Hematopoietic multipotent progenitor cell treated with erythropoietin and hydrocortisone succinate and interleukin-3 and kit ligand, for 4 days (in vitro differentiated cells): ENCODE measurements at regions not wholly inside any gene's neighbourhood (a gene's known extent, or its start where the extent isn't known, plus 50 kb on each side); places are given as distances from the start of the nearest gene placed in this dataset.
"Not testable (repeated sequence)": the region's sequence is repeated elsewhere in the genome, so short reads cannot be mapped to it uniquely, and the experiment has no call there.

Experiments used
- DNase-seq: peaks from one replicate; pipeline ENCODE4 v3.0.0-alpha.2; 2015

GRCh38 chr1:73033640-73034039, 751.3 kb upstream of the NEGR1 start:
- DNase-seq, result no peak

GRCh38 chr1:73029571-73029970, 747.2 kb upstream of the NEGR1 start:
- DNase-seq, result no peak

GRCh38 chr1:73026114-73026513, 743.8 kb upstream of the NEGR1 start:
- DNase-seq, result no peak

- no peak for DNase-seq
Measured at GRCh38 chr1:73009938-73010337, 727.6 kb upstream of the NEGR1 start.

DNA sequence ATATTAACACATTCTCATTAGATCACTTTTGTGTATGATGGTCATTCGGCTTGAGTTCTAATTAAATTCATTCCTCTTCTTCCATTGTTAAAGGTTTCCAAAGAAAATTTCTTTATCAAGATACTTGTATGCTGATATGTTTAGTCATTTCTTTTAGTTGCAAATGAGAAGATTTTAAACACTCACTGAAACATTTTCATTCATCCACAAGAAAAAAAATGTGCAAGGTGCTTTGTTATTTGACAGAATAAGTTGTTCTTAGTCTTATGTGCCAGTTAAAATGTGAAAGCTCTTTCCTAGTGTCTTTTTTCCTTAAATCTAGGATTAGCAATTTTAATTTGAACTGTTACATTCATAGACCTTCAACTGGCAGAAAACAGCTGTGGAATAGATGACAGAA, 727.0 kb upstream of the NEGR1 start:
- DNase-seq, result no peak

DNA sequence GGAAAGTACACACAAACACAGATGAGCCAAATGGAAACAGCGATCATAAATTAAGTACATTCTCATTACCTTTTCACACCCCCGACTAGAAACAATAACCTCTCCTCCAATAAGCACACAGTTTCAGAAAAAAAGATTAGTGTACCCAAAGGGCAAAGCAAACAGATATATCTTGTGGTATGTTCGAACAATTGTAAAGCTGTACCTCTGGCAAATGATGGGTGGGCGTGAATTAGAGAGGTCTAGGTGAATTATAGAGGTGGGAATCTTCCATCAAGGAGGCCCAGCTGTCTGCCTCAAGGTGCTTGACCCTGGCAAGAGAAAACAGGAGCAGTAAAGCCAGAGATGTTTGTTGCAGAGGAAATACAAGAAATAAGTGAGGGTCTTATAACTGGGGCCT, 715.3 kb upstream of the NEGR1 start:
- no peak for DNase-seq

GRCh38 chr1:72997041-72997440, 714.7 kb upstream of the NEGR1 start:
- no peak for DNase-seq

DNA sequence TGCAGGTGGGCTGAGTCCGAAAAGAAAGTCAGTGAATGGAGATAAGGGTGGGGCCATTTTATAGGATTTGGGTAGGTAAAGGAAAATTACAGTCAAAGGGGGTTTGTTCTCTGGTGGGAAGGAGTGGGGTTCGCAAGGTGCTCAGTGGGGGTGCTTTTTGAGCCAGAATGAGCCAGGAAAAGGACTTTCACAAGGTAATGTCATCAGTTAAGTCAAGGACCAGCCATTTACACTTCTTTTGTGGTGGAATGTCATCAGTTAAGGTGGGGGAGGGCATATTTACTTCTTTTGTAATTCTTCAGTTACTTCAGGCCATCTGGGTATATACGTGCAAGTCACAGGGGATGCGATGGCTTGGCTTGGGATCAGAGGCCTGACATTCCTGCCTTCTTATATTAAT, 705.5 kb upstream of the NEGR1 start:
- DNase-seq, result not testable (repeated sequence)

- DNase-seq, result no peak
Measured at GRCh38 chr1:72986591-72987290, 704.4 kb upstream of the NEGR1 start.

DNA sequence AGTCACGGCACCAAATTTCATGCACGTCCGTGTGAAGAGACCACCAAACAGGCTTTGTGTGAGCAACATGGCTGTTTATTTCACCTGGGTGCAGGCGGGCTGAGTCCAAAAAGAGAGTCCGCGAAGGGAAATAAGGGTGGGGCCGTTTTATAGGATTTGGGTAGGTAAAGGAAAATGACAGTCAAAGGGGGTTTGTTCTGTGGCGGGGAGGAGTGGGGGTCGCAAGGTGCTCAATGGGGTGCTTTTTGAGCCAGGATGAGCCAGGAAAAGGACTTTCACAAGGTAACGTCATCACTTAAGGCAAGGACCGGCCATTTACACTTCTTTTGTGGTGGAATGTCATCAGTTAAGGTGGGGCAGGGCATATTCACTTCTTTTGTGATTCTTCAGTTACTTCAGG, 702.7 kb upstream of the NEGR1 start:
- DNase-seq, result not testable (repeated sequence)

DNA sequence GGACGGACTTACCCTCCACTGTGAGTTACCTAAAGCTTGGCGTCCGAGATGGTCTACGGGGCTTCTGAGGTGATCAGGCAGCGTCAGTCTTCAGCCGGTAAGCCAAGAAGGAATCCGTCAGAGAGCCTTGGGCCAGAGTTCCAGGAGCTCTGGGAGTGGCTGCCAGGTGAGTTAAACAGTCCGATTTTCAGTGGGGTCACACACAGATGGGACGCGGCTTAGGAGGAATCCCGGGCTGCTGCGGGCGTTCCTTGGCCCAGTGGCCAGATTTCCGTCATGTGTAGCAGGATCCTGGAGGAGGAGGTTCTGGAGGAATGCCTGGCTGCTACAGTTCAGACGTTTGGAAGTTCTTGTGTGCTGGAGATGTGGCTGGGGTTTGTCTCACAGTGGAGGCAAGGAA, 700.7 kb upstream of the NEGR1 start:
- not testable (repeated sequence) for DNase-seq

DNA sequence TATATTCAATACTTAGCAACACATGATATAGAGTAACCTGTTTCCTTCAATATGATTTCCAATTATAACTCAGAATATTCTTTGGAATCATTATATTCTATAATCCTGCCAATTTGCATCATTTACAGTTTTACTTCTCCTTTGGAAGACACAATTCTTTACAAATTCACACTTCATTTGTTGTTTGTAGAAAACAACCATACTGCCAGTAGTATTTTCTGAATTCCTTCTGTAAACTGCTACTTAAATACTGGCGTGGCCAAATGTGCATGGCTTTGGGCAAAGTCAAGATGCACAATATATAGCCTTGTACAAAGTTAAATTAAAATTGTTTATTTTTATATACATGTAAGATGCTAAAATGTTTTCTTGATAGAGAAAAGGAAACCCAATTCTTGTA, 687.1 kb upstream of the NEGR1 start:
- no peak for DNase-seq

GRCh38 chr1:72954943-72955342, 672.6 kb upstream of the NEGR1 start:
- DNase-seq, result no peak

DNA sequence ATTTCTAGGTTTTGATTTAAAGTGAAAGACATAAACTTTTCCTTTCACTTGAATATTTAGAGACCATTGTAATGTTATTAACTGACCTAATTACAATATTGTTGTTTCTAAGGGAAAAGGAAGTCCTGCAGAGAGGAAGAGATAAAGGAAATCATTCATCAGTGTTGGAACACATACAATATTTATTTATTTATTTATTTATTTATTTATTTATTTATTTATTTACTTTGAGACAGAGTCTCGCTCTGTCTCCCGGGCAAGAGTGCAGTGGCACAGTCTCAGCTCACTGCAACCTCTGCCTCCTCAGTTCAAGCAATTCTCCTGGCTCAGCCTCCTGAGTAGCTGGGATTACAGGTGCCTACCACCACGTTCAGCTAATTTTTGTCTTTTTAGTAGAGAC, 668.6 kb upstream of the NEGR1 start:
- not testable (repeated sequence) for DNase-seq

DNA sequence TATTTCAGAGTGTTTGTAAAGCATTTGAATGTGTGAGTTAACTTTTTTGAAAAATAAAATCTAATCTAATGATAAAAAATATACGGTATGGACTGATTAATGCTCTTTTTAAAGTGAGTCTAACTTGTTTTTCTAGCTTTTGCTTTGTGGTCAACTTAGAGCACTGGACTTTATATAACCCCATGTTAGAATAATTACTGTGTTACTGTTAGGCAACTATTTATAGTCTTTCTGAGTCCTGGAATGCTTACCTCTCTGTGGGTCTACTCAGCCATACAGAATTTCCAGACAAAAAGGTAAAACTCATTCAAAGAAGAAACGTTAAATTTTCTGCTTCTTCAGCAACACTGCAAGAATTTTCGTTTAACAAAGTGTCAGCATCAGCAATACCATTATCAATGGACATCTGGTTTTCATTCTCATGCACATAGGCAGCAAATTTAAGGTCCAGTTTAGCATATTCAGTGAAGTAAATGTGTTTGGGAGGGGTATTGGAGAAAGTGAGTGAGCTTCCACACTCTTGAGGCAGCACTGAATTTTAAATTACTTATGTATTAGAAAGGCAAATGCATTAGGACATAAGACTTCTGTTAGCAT, 664.7 kb upstream of the NEGR1 start:
- DNase-seq, result no peak

DNA sequence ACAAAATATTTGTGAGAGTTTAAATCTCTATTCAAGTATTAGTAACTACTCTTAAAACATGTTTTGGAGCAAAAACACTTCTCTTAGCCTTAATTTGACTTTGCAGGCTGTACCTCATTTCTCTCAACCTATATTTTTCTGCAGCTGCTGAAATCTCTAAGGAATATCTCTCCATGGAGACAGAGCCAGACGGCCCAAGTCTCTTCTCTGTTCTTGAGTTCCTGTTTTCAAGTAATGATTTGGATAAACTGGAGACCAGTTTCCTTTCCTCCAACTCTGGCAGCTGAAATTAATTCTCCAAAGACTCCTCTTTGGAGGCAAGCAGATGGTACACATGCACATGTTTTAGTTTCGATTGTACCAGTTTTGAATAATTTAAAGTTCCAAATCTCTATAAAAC, 659.7 kb upstream of the NEGR1 start:
- no peak for DNase-seq

DNA sequence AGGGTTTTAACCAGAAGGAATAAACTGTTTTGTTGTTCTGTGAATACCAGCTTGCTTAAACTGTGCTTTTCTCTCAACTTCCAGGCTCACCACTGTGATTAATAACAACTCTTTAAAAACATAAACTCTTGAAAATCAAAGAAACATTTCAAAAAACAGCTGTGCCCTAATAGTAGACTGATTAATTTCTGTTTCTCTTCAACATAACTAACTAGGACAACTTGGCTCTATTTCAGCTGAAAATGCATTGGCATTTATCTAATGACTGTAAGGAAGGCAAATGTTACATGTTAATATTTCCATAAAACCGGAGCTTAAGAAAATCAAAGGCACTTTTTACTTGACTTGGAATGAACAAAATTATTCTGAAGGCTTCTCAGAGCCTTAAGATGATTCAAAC, 656.1 kb upstream of the NEGR1 start:
- DNase-seq, result no peak

DNA sequence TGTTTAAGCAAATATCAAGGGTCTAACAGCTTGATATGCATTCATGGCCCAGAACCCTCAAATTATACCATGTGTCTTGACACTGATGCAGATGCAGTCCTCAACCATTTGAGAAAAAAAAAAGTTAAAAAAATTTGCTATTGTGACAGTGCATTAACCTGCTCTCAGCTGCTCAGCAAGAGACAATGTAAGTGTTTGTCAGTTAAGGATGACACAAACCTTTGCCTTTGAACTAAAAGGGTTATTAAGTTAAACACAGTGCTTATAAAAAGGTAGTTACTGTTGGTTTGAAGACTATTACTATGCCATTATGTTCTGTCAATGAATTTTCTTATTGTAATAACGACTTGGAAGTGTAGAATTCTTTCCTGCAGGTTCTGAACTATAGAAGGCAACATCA, 655.6 kb upstream of the NEGR1 start:
- no peak for DNase-seq

DNA sequence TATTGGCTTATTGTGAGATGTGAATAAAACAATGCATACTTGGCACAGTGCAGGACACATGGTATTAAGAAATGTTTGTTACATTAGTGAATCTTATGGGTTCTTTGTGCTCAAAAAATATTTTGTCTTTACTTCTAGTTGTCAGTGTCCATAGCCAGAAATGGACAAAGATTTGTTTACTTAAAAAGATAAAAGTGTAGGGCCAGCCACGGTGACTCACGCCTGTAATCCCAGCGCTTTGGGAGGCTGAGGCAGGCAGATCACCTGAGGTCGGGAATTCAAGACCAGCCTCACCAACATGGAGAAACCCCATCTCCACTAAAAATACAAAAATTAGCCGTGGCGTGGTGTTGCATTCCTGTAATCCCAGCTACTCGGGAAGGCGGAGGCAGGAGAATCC, 654.6 kb upstream of the NEGR1 start:
- DNase-seq, result no peak

GRCh38 chr1:72936151-72936740, 653.9 kb upstream of the NEGR1 start:
- no peak for DNase-seq

- DNase-seq, result peak; percentile 0
Measured at GRCh38 chr1:72932025-72932424, 649.7 kb upstream of the NEGR1 start.

DNA sequence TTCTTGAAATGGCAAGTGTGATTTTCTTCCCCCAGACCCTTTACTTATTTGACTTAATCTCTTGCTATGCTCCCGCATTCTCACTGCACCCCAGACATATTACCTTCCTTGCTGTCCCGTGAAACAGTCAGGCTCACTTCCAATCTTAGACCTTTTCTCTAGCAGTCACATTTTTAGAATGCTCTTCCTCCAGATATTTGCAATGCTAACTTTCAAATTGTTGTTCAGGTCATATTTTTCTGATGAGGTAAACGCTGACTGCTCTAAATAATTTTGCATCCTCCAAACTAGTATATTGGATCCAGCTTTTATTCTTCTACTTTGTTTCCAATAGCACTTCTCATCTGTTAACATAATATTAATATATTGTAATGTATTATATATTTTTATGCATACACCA, 648.2 kb upstream of the NEGR1 start:
- DNase-seq, result no peak

DNA sequence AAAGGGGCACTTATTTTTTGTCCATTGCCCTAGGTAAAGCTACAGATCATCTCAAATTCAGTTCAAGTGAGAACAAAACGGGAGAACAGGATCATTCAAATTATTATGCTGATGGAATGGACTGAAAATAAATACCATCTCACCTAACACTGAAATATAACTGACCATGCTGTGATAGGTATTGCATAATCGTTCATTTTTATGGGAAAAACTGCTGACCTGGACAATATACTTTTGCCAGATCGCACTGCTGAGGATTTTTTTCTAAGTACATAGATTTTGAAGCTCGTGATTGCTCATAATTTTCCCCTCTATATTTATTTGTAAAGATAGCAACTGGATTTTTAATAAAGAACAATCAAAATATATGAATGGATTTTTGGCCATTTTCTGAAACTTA, 636.6 kb upstream of the NEGR1 start:
- DNase-seq, result no peak

- no peak for DNase-seq
Measured at GRCh38 chr1:72917920-72918319, 635.6 kb upstream of the NEGR1 start.

DNA sequence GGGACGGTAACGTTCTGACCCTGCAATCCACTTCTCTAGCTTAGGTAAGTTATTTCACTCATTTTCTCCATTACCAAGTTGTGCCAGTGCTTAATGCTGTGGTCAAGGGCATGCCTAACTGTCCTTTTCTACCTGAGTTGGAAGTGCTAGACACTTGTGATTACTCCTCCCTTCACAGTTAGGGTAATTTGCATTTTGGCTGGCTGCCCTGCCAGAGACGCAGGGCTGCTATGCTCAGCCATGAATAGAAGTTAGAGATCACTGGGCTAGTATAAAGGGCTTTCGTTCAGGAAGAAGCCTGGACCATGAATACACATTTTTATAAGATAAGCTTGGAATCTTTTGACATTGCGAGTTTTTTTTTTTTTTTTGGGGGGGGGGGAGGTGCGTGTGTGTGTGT, 633.2 kb upstream of the NEGR1 start:
- DNase-seq, result no peak
